Hematopoietic multipotent progenitor cell treated with erythropoietin and hydrocortisone succinate and interleukin-3 and kit ligand, for 17 days (in vitro differentiated cells): ENCODE measurements at regions not wholly inside any gene's neighbourhood (a gene's known extent, or its start where the extent isn't known, plus 50 kb on each side); places are given as distances from the start of the nearest gene placed in this dataset.
"Not testable (repeated sequence)": the region's sequence is repeated elsewhere in the genome, so short reads cannot be mapped to it uniquely, and the experiment has no call there.

Experiments
- DNase-seq: peaks from one replicate; pipeline ENCODE4 v3.0.0-alpha.2; 2015; ENCODE audit warnings: low spot score

- no peak for DNase-seq
Measured at GRCh38 chr1:199044191-199044590, 405.4 kb downstream of the PTPRC start.

GRCh38 chr1:199046618-199047017 lies 407.8 kb downstream of the PTPRC start:
- no peak for DNase-seq

- no peak for DNase-seq
Measured at GRCh38 chr1:199054694-199055093, 415.9 kb downstream of the PTPRC start.

GRCh38 chr1:199057322-199057721 lies 418.5 kb downstream of the PTPRC start:
- no peak for DNase-seq

- no peak for DNase-seq
Measured at GRCh38 chr1:199058281-199058680, 419.4 kb downstream of the PTPRC start.

- DNase-seq = no peak
Measured at GRCh38 chr1:199064971-199065370, 426.1 kb downstream of the PTPRC start.

GRCh38 chr1:199067483-199067882 lies 428.6 kb downstream of the PTPRC start:
- DNase-seq = no peak

- no peak for DNase-seq
Measured at GRCh38 chr1:199071080-199071479, 432.2 kb downstream of the PTPRC start.

GRCh38 chr1:199073166-199073565 lies 434.3 kb downstream of the PTPRC start:
- DNase-seq = no peak

- DNase-seq = no peak
Measured at GRCh38 chr1:199075792-199076191, 437.0 kb downstream of the PTPRC start.

- no peak for DNase-seq
Measured at GRCh38 chr1:199079994-199080393, 441.2 kb downstream of the PTPRC start.

GRCh38 chr1:199081739-199082138 lies 442.9 kb downstream of the PTPRC start:
- DNase-seq = no peak

GRCh38 chr1:199082778-199083389 lies 444.0 kb downstream of the PTPRC start:
- no peak for DNase-seq

GRCh38 chr1:199083680-199084079 lies 444.8 kb downstream of the PTPRC start:
- DNase-seq = no peak

GRCh38 chr1:199084293-199084692 lies 445.5 kb downstream of the PTPRC start:
- no peak for DNase-seq

GRCh38 chr1:199085903-199086302 lies 447.1 kb downstream of the PTPRC start:
- no peak for DNase-seq

GRCh38 chr1:199087144-199087543 lies 448.3 kb downstream of the PTPRC start:
- no peak for DNase-seq

GRCh38 chr1:199089393-199090122 lies 450.7 kb downstream of the PTPRC start:
- DNase-seq = no peak

GRCh38 chr1:199095628-199096027 lies 456.8 kb downstream of the PTPRC start:
- not testable (repeated sequence) for DNase-seq

GRCh38 chr1:199096591-199096990 lies 457.8 kb downstream of the PTPRC start:
- DNase-seq = no peak

GRCh38 chr1:199098468-199098867 lies 459.6 kb downstream of the PTPRC start:
- no peak for DNase-seq

GRCh38 chr1:199101139-199101538 lies 462.3 kb downstream of the PTPRC start:
- no peak for DNase-seq

- DNase-seq = no peak
Measured at GRCh38 chr1:199101635-199102034, 462.8 kb downstream of the PTPRC start.

- DNase-seq = no peak
Measured at GRCh38 chr1:199102239-199102638, 463.4 kb downstream of the PTPRC start.
